ENCODE measurements at regions not wholly inside any gene's neighbourhood (a gene's known extent, or its start where the extent isn't known, plus 50 kb on each side); places are given as distances from the start of the nearest gene placed in this dataset.
"Not testable (repeated sequence)": the region's sequence is repeated elsewhere in the genome, so short reads cannot be mapped to it uniquely, and the experiment has no call there.

DNA sequence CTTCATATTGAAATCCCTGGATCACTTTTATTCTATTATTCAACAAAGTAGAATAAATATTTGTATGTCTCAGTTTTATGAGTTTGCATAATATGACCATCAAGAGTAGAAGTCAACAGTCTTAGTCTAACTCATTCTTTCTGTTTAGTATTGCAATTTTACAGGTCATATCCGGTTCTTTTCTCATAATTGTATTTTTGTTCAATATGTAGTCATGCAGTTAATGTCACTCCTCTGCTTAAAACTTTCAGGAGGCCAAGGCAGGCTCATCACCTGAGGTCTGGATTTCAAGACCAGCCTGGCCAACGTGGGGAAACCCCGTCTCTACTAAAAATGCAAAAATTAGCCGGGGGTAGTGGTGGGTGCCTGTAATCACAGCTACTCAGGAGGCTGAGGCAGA lies 148.4 kb upstream of the TRPM3 start:
- Histone ChIP-seq H3K27ac (no peak overlapping the region), H3K4me1 (no peaks in the 10 kb centered on the region), H3K9me3 (no peaks in the 10 kb centered on the region), H3K4me3 (no peak overlapping the region), H3K27me3 (ENCODE audit: low read depth) (no peaks in the 10 kb centered on the region), H3K36me3 (no peaks in the 10 kb centered on the region)
- DNase-seq (no peak), ATAC-seq (no peak)
- intact Hi-C loops (cut with DNase I): no loop called here
- TF ChIP-seq, protein P1, sequence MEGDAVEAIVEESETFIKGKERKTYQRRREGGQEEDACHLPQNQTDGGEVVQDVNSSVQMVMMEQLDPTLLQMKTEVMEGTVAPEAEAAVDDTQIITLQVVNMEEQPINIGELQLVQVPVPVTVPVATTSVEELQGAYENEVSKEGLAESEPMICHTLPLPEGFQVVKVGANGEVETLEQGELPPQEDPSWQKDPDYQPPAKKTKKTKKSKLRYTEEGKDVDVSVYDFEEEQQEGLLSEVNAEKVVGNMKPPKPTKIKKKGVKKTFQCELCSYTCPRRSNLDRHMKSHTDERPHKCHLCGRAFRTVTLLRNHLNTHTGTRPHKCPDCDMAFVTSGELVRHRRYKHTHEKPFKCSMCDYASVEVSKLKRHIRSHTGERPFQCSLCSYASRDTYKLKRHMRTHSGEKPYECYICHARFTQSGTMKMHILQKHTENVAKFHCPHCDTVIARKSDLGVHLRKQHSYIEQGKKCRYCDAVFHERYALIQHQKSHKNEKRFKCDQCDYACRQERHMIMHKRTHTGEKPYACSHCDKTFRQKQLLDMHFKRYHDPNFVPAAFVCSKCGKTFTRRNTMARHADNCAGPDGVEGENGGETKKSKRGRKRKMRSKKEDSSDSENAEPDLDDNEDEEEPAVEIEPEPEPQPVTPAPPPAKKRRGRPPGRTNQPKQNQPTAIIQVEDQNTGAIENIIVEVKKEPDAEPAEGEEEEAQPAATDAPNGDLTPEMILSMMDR (IDR thresholded peaks at IDR 0.05): no peak

DNA sequence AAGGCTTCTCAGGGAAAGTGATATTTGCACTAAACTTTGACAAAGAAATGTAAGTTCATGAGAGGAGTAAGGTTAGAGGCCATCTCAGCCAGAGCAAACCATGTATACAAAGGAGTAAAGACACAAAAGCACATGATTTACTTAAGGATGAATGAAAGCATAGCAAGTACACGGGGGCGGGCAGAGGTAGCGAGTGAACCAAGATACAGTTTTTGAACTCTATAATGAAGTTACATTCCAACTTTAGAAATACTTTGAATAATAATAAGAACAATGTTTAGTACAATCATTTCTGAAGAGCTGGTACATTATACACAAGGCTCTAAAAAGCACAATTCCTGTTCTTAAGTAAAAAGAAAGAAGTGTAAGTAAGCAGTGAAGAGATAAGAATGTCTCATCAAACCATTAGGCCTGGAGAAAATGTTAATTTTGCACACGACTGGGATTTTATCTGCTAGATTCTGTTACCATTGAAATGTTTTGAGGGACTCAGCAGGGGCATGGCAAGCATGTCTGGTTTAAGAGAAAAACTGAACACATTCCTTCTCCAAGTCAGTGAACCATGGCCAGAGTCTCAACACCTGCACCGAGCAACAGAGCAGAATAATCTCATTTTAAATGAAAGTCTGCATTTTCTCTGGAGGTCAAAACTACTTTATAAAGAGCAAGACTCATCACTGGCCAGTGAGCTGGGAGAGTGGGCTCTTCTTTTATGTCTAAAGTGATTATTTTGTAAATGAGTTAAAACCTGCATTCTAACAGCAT lies 147.6 kb upstream of the TRPM3 start:
- ATAC-seq (no peak), DNase-seq (no peak)
- TF ChIP-seq, protein P1 (IDR thresholded peaks at IDR 0.05): no peak
- Histone ChIP-seq H3K4me3 (no peak overlapping the region), H3K9me3 (no peaks in the 10 kb centered on the region), H3K4me1 (no peaks in the 10 kb centered on the region), H3K27ac (no peak overlapping the region), H3K27me3 (ENCODE audit: low read depth) (no peaks in the 10 kb centered on the region), H3K36me3 (no peaks in the 10 kb centered on the region)
- intact Hi-C loops (cut with DNase I): no loop called here

DNA sequence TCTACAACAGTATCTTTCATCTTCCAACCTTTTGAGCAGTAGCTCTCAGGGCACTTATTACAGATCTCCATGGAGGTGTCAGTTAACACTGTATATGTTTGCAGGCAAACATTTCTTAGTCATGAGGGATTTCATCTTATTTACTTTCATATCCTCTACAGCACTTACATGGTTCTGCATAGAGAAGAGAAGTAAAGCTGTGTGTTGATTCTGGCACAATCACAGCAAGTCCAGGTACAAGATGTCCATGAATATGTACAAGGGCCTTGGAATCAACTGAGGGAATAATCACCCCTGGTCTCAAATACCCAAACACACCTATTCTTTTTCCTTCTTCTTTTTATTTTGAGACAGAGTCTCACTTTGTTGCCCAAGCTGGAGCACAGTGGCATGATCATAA lies 142.0 kb upstream of the TRPM3 start:
- H3K4me3 ChIP-seq: no peak overlapping the region
- no peak overlapping the region for H3K27ac ChIP-seq
- ATAC-seq (no peak), DNase-seq (no peak)
- no peaks in the 10 kb centered on the region for H3K27me3 ChIP-seq (ENCODE audit: low read depth)
- H3K4me1 ChIP-seq: no peaks in the 10 kb centered on the region
- TF ChIP-seq, protein P1 (IDR thresholded peaks at IDR 0.05): no peak
- H3K36me3 ChIP-seq: no peaks in the 10 kb centered on the region
- intact Hi-C loops (cut with DNase I): no loop called here
- H3K9me3 ChIP-seq: no peaks in the 10 kb centered on the region

DNA sequence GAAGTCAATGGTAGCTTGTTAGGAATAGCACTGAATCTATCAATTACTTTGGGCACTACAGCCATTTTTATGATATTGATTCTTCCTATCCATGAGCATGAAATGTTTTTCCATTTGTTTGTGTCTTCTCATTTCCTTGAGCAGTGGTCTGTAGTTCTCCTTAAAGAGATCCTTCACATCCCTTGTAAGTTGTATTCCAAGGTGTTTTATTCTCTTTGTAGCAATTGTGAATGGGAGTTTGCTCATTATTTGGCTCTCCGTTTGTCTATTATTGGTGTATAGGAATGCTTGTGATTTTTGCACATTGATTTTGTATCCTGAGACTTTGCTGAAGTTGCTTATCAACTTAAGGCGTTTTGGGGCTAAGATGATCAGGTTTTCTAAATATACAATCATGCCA lies 139.0 kb upstream of the TRPM3 start:
- ATAC-seq; H3K4me1 ChIP-seq; H3K27ac ChIP-seq; intact Hi-C loops (cut with DNase I); H3K36me3 ChIP-seq; H3K27me3 ChIP-seq (ENCODE audit: low read depth); H3K9me3 ChIP-seq; H3K4me3 ChIP-seq; DNase-seq: not testable (repeated sequence)

DNA sequence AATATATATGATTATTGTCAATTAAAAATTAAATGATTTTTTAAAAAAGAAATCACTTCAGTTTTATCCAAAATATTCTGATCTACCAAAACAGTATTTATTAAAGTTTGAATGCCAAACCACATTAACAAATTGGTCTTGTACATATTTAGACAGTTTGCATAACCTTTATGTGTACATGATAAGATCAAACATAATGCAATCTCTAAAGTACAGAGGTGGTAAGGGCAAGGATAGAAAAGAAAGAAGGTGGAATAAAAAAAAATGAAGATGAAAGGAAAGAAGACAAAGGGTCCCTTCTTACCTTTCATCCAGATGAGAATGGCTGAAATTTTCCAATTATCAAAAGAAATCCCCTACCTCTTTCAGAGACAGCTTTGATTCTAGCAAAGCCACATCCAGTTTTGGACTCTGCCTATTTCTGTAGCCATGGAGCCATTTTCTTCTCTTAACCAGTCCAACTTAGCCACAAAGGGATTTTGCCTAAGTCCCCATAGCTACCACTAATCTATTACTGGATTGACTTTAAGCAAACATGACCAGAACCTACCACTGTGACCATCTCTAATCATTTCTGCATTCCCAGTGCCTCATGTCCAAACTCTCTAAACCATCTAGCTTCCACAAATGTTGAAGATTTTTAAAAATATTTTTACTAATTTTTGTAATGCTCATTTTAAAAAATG lies 133.3 kb upstream of the TRPM3 start:
- no peak for DNase-seq
- Histone ChIP-seq H3K9me3 (no peaks in the 10 kb centered on the region), H3K4me1 (no peaks in the 10 kb centered on the region), H3K36me3 (no peaks in the 10 kb centered on the region), H3K27ac (no peak overlapping the region), H3K27me3 (ENCODE audit: low read depth) (no peaks in the 10 kb centered on the region), H3K4me3 (no peak overlapping the region)
- intact Hi-C loops (cut with DNase I): no loop called here
- TF ChIP-seq, protein P1 (IDR thresholded peaks at IDR 0.05): no peak
- no peak for ATAC-seq

DNA sequence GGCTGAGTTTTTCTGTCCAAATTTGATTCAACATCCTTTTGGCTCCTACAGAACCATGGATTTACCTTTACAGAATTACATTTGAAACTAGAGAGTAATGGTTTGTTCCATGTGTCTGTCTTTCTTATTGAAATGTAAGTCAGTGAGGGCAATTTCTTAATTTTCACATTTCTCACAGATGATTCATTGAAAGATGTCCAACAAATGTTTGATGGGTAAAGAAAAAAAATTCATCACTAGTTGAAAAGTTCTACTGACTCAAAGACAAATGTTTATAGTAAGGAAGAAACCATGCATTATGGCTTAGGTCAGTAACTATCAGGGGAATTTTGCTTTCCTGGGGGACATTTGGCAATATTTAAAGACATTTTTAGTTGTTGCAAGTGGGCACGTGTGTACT lies 131.6 kb upstream of the TRPM3 start:
- TF ChIP-seq, protein P1 (IDR thresholded peaks at IDR 0.05): no peak
- intact Hi-C loops (cut with DNase I): no loop called here
- Histone ChIP-seq H3K4me1 (no peaks in the 10 kb centered on the region), H3K27me3 (ENCODE audit: low read depth) (no peaks in the 10 kb centered on the region), H3K36me3 (no peaks in the 10 kb centered on the region), H3K9me3 (no peaks in the 10 kb centered on the region), H3K4me3 (no peak overlapping the region), H3K27ac (no peak overlapping the region)
- ATAC-seq (no peak), DNase-seq (no peak)
